NT2/D1 (cell line): ENCODE measurements at regions not wholly inside any gene's neighbourhood (a gene's known extent, or its start where the extent isn't known, plus 50 kb on each side); places are given as distances from the start of the nearest gene placed in this dataset.

ENCODE experiments used
- SUZ12 ChIP-seq: IDR thresholded peaks from 2 replicates; pipeline ENCODE4 v1.6.1; 2011; ENCODE audit not compliant: insufficient read length, insufficient read depth; ENCODE audit errors: extremely low read depth
- ZNF274 ChIP-seq: IDR thresholded peaks from 2 replicates; pipeline ENCODE4 v1.6.1; 2011; ENCODE audit warnings: mild to moderate bottlenecking, low read depth, low read length

GRCh38 chr7:4338556-4338955 lies 343.5 kb upstream of the FOXK1 start:
- TF ChIP-seq ZNF274, result no peak
- no peak for TF ChIP-seq SUZ12
